ENCODE measurements at regions not wholly inside any gene's neighbourhood (a gene's known extent, or its start where the extent isn't known, plus 50 kb on each side); places are given as distances from the start of the nearest gene placed in this dataset.

DNA sequence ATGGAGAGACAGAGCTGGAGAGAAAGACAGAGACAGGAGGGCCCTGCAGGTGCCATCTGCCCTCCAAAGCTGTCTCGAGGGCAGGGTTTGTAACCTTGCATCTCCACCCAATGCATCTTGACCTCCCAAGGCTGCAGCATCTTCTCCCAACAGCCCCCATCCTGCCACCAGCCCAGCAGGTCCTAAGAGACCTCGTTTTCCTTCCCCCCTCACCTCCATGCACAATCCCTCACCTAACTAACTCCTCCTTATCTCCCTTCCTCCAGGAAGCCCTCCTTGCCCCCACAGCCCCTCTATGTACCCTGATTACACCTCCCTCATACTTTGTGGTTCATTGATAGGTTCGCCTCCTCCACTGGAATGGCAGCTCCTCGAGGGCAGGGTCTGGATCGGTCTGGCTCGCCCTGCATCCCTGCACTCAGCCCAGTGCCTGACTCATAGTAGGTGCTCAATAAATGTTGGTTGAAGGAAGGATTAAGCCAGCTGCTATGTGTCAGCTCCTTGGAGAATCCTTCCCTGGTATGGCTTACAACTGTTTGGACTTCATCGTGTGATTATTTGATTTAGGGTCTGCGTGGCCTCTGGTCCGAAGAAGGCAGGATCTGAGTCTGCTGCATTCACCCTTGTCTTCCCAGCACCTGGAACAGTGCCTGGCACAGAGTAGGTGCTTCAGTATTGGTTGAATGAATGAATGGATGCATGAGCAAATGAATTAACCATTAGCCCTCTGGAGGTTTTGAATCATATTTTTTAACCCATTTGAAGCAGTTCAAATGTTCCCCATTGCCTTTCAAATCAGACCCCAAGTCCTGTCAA is 105.6 kb upstream of the PTPN1 start:
- no peak for DNase-seq (ENCODE audit: low read depth in 2 of 2)

DNA sequence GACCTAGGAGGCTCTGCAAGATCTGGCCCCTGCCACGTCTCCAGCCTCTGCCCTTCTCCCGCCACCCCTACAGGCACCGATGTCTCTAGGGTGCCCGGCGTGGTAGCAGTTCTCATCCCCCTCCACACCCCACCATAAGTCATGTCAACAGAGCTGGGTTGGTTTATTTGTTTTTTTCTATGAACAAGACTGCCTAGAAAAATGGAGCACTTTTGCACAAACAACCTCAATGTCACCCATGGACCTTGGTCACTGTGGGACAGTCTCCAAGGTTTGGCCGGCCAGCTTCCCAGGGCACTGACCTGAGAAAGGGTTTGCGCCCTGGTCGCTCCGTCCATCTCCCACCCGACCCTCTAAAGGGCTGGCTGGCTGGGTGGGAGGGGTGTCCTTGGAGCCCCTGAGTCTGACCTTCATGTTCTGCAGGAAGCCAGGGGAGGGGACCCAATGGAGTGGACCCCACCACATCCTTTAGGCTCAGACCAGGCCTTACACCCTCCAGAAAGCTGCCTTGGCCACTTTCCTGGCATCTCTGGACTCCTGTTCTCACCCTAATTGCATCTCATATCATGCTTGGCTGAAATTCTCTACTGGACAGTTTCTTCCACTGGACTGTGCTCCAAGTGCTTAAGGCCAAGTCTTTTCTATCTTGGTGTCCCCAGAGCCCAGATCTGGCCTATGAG is 104.8 kb upstream of the PTPN1 start:
- DNase-seq (ENCODE audit: low read depth in 2 of 2), result no peak

- no peak for DNase-seq (ENCODE audit: low read depth in 2 of 2)
These were observed 104.1 kb upstream of the PTPN1 start for GRCh38 chr20:50405915-50406609.

- DNase-seq (ENCODE audit: low read depth in 2 of 2), result no peak
These were observed 103.5 kb upstream of the PTPN1 start for GRCh38 chr20:50406610-50407136.

DNA sequence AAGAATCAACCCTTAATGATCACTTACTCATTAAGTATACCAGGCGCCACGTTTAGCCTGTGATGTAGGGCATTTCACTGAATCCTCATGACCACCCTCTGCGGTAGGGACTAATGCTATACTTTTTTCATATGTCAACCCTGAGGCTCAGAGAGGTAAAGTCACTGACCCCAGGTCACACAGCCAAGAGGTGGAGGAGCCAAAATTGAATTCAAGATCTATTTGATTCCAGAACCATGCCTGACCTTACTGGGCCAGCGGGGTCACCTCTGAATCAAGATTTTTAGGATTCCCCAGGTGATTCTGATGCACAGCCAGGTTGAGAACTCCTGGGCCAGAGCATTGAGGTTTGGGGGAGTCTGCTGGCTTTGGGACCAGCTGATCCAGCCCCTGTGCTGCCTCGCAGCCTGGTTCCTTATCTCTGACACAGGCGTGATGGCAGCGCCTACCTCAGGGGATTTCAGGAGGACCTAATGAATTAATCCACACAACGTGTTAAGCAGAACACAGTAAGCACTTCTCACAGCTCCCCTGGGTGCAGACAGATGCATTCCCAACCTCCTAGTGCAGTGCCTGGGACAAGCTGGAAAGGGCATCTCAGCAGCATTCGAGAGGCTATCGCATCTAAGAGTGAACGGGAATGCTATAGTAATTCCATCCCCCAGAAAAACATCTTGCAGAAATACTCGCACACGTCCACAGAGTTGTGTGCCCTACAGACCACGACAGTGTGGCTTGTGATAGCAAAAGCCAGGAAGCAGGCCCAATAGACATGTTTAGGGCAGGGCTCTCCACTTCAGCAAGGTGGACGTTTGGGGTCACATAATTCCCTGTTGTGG is 101.4 kb upstream of the PTPN1 start:
- DNase-seq (ENCODE audit: low read depth in 2 of 2), result no peak

DNA sequence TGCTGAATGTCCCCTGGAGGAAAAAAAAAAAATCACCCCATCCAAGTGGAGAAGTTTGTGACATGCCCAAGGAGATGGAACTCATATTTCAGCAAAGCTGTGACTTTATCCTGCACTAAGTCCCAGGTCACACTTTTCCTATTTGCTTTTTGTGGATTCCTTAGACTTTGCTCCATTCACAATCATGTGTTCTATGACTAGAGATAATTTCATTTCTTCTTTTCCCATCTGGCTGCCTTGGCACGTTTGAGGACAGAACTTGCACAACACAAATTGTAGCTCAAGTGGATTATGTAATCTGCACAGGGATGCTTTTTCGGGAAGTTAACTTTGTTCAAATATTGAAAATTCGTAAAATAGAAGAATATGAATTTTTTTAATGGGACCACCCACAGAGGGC is 100.7 kb upstream of the PTPN1 start:
- no peak for DNase-seq (ENCODE audit: low read depth in 2 of 2)

GRCh38 chr20:50410343-50410742 is 99.8 kb upstream of the PTPN1 start:
- no peak for DNase-seq (ENCODE audit: low read depth in 2 of 2)

DNA sequence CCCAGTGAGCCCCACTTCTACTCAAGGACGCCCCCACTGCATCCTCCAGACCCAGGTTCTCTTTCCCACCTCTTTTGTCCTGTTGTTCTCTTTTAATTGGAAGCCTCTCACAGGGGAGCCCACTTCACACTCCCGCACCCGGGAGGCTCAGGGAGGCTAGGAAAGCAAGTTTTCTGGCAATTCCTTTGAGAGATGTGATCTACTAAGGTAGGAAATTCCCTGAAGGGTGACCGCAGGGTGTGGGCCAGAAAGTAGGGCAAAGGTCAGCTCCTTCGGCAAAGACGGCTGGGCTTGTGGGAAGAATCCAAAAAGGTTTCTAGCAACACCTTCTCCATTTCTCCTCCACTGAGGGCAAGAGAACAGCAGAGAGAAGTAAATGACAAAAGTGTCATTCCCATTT is 98.1 kb upstream of the PTPN1 start:
- DNase-seq (ENCODE audit: low read depth in 2 of 2), result no peak

GRCh38 chr20:50412499-50412898 is 97.7 kb upstream of the PTPN1 start:
- no peak for DNase-seq (ENCODE audit: low read depth in 2 of 2)

GRCh38 chr20:50413088-50413500 is 97.1 kb upstream of the PTPN1 start:
- DNase-seq (ENCODE audit: low read depth in 2 of 2), result no peak

GRCh38 chr20:50415021-50415515 is 95.1 kb upstream of the PTPN1 start:
- DNase-seq (ENCODE audit: low read depth in 2 of 2), result no peak

GRCh38 chr20:50415516-50416268 is 94.5 kb upstream of the PTPN1 start:
- DNase-seq (ENCODE audit: low read depth in 2 of 2), result no peak

DNA sequence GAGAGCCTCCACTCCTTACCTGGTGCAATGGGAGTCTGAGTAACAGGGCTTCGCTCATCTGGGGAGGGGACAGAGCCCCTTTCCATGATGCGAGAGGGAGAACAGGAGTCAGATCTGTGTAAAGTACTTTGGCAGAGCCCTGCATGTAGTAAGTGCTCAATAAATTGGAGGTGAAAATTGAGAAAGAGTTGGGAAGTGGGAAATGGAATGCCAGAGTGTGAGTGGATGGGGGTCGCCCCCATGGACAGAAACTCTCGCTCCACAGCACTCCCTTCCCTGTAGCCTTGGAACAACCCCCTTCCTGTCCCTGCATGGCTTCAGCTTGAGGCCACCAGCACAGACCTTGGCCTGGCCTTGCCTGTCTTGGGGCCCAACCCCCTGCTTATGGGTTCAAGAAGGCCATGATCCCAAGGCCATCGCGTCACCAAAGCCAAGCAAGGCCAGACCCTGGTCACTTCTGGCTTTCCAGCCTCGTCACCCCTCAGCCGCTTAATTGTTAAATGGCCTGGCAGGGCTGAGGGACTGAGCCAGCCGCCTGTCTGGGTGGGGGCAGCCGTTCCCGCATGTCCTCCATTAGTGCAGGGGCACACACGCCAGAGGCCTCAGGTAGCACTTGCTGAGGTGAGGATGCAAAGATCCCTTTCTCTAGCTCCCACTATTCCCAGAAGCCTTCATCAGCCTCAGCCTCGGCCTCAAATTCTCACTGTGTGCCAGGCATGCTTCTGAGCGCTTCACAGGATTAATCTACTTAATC is 93.7 kb upstream of the PTPN1 start:
- no peak for DNase-seq (ENCODE audit: low read depth in 2 of 2)

- no peak for DNase-seq (ENCODE audit: low read depth in 2 of 2)
These were observed 93.2 kb upstream of the PTPN1 start for GRCh38 chr20:50417023-50417329.

DNA sequence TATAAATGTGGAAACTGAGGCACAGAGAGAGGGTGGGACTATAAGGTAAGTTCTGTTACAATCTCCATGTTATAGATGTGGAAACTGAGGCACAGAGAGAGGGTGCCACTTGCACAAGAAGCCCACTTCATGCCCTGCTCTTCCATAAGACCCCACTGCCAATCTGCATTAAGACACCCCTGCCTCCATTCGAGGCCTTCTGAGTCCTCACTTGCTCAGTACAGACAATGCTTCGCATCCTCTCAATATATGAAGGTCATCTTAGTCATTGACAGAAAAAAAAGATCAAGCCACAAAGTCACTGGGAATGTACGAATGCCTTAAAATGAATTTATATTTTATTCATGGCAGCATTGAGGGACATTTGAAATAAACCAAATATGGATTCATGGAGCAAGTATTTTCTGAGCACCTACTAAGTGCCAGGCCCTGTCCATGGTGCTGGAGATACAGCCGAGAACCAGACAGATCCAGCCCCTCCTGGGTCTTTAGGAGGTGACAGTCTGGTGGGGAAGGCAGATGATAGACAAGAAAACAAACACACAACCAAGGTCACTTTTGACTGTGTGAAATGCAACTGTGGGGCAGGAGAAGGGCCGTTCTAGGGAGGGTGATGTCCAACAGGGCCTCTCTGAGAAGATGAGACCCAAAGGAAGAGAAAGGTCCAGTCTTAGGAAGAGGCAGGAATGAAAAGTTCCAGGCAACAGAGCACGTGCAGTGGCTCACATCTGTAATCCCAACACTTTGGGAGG is 92.5 kb upstream of the PTPN1 start:
- DNase-seq (ENCODE audit: low read depth in 2 of 2), result no peak

DNA sequence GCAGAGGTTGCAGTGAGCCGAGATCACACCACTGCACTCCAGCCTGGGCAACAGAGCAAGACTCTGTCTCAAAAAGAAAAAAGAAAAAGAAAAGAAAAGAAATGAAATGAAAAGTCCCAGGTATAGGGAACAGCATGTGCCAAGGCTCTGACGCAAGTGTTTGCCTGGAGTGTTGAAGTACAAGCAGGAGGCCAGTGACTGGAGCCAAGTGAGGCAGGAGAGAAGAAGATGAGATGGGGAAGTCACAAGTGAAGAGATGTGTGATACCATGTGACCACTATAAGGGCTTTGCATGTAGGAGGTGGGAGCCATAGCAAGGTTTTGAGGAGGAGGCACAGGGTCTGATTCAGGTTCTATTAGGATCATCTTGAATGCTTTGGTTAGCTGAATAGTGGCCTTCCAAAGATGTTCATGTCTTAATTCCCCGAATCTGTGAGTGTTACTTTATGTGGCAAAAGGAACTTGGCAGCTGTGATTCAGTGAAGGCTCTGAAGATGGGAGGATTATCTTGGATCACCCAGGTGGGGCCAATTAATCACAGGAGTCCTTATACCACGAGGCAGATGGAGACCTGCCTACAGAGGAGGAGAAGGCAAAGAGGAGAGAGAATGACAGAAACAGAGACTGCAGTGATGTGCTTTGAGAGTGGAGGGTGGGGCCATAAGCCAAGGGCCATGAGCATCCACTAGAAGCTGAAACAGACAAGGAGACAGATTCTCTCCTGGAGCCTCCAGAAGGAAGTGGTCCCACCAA is 91.1 kb upstream of the PTPN1 start:
- DNase-seq (ENCODE audit: low read depth in 2 of 2), result no peak

- DNase-seq (ENCODE audit: low read depth in 2 of 2), result no peak
These were observed 89.8 kb upstream of the PTPN1 start for GRCh38 chr20:50420380-50420779.

Measured in stimulated activated CD8-positive, alpha-beta memory T cell treated with anti-CD3 and anti-CD28 coated beads, Interleukin-15, amount 100 ng/mL, for 48 hours (primary cell).